Stomach (tissue), 4 donors: ENCODE measurements at regions not wholly inside any gene's neighbourhood (a gene's known extent, or its start where the extent isn't known, plus 50 kb on each side); places are given as distances from the start of the nearest gene placed in this dataset.

Experiments used
- CTCF ChIP-seq, 7 experiments: fragments of 450-650 bp in 4 of 7; fragments of 200-600 bp in 3 of 7; sonication (generic) in 3 of 7; IDR thresholded peaks; one replicate each; pipeline ENCODE4 v1.5.1; 2016 to 2019; ENCODE audit warnings: antibody characterized with exemption in 7 of 7, control low read depth in 2 of 7, mild to moderate bottlenecking in 1 of 7
- EP300 ChIP-seq: sonication (generic); formaldehyde crosslinking; IDR thresholded peaks from one replicate; pipeline ENCODE4 v1.6.1; 2017; ENCODE audit warnings: antibody characterized with exemption
- POLR2A ChIP-seq, 4 donors: fragments of 450-650 bp; IDR thresholded peaks; one replicate each; pipeline ENCODE4 v1.6.1; 2016; ENCODE audit warnings: antibody characterized with exemption in 4 of 4, control low read depth in 2 of 4, mild to moderate bottlenecking in 1 of 4, moderate library complexity in 1 of 4

DNA sequence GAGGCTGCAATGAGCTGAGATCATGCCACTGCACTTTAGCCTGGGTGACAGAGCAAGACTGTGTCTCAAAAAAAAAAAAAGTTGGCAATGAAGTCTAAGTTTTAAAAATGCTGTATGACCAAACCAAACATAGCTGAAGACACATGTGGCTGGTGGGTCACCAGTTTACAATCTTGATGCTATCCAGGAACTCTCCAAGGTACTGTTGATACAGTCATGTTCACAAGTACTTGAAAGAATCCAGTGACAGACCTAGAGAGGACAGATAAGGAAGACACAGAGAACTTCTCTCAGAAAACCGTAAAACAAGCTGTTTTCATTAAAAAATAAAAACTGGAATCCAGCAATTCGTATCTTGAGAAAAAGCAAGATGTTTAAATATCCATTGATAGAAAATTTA lies 95.7 kb downstream of the ACTBL2 start:
- TF ChIP-seq CTCF (IDR thresholded peaks at IDR 0.05) (no peak), EP300 (no peak), POLR2A (IDR thresholded peaks at IDR 0.05) (no peak)
